Keratinocyte (primary cell): ENCODE measurements at regions not wholly inside any gene's neighbourhood (a gene's known extent, or its start where the extent isn't known, plus 50 kb on each side); places are given as distances from the start of the nearest gene placed in this dataset.

Source experiments
- DNase-seq: peaks from one replicate; pipeline ENCODE4 v3.0.0-alpha.2; 2011; ENCODE audit warnings: low read depth, missing footprints, low spot score
- FAIRE-seq: peaks from 2 replicates; lab custom pipeline; 2011; peaks lifted over from hg19 to GRCh38; lab: Jason Lieb, UNC
- H2AFZ ChIP-seq: 2 replicates; pipeline ENCODE4 v1.6.0; 2012; ENCODE audit warnings: low read length, control low read depth, inconsistent platforms; ENCODE audit not compliant: control insufficient read depth
- H3K27ac ChIP-seq: 2 replicates; pipeline ENCODE4 v1.5.1; 2011; ENCODE audit warnings: low read length; ENCODE audit not compliant: control insufficient read depth, insufficient read depth
- H3K27me3 ChIP-seq: 3 replicates; pipeline ENCODE4 v1.6.0; 2011; ENCODE audit warnings: low read length; ENCODE audit not compliant: control insufficient read depth, insufficient read depth; ENCODE audit errors: extremely low read depth
- H3K36me3 ChIP-seq, 2 experiments: 2 replicates in 1 of 2; 3 replicates in 1 of 2; pipeline ENCODE4 v1.5.1; 2011; ENCODE audit warnings: low read length in 2 of 2, mild to moderate bottlenecking in 1 of 2; ENCODE audit not compliant: control insufficient read depth in 2 of 2, insufficient read depth in 2 of 2; ENCODE audit errors: extremely low read depth in 1 of 2
- H3K4me1 ChIP-seq: 3 replicates; pipeline ENCODE4 v1.5.1; 2011; ENCODE audit warnings: low read length; ENCODE audit not compliant: control insufficient read depth, insufficient read depth; ENCODE audit errors: extremely low read depth
- H3K4me2 ChIP-seq: 3 replicates; pipeline ENCODE4 v1.6.0; 2011; ENCODE audit warnings: low read depth, low read length; ENCODE audit not compliant: control insufficient read depth, insufficient read depth; ENCODE audit errors: extremely low read depth
- H3K4me3 ChIP-seq, 3 experiments: fragments of 200-600 bp in 1 of 3; sonication (generic) in 1 of 3; 2 replicates in 2 of 3; 3 replicates in 1 of 3; pipeline ENCODE4 v1.5.1; 2011 to 2016; ENCODE audit warnings: low read length in 3 of 3, mild to moderate bottlenecking in 3 of 3, control low read depth in 2 of 3, inconsistent platforms in 1 of 3, low read depth in 1 of 3, mixed read lengths in 1 of 3, mixed run types in 1 of 3, moderate library complexity in 1 of 3; ENCODE audit not compliant: control insufficient read depth in 2 of 3, insufficient read depth in 2 of 3; ENCODE audit errors: extremely low read depth in 1 of 3
- H3K79me2 ChIP-seq: 2 replicates; pipeline ENCODE4 v1.6.0; 2012; ENCODE audit warnings: low read length; ENCODE audit not compliant: control insufficient read depth, insufficient read depth
- H3K9ac ChIP-seq: 3 replicates; pipeline ENCODE4 v1.6.0; 2011; ENCODE audit warnings: low read length; ENCODE audit not compliant: control insufficient read depth, insufficient read depth; ENCODE audit errors: extremely low read depth
- H3K9me1 ChIP-seq: 3 replicates; pipeline ENCODE4 v1.6.0; 2011; ENCODE audit warnings: low read length; ENCODE audit not compliant: control insufficient read depth, insufficient read depth; ENCODE audit errors: extremely low read depth
- H3K9me3 ChIP-seq: 2 replicates; pipeline ENCODE4 v1.5.1; 2012; ENCODE audit warnings: low read depth, low read length; ENCODE audit not compliant: control insufficient read depth
- H4K20me1 ChIP-seq: 3 replicates; pipeline ENCODE4 v1.6.0; 2011; ENCODE audit warnings: low read length; ENCODE audit not compliant: control insufficient read depth, insufficient read depth; ENCODE audit errors: extremely low read depth
- EZH2 ChIP-seq: IDR thresholded peaks from one replicate; pipeline ENCODE4 v1.6.1; 2012; ENCODE audit warnings: inconsistent platforms, mild to moderate bottlenecking, low read length, moderate library complexity
- dilution Hi-C: fragments of 300-500 bp; cut with MboI; formaldehyde crosslinking; loops from one replicate; pipeline ENCODE4 v1.7.0; 2020; ENCODE audit warnings: low sequenced_read_pairs; ENCODE audit not compliant: extremely low pct_ligation_motif_present
- TF ChIP-seq, protein P1 (sequence below), 3 experiments: IDR thresholded peaks in 1 of 3; conservative IDR thresholded peaks in 1 of 3; optimal IDR thresholded peaks in 1 of 3; 2 replicates in 2 of 3; 3 replicates in 1 of 3; pipeline versions ENCODE3 to v1.5.1; 2011; ENCODE audit warnings: low read length in 3 of 3, mild to moderate bottlenecking in 3 of 3, moderate library complexity in 2 of 3, control low read depth in 1 of 3, inconsistent platforms in 1 of 3; ENCODE audit not compliant: insufficient read depth in 2 of 3; ENCODE audit errors: extremely low read depth in 1 of 3

DNA sequence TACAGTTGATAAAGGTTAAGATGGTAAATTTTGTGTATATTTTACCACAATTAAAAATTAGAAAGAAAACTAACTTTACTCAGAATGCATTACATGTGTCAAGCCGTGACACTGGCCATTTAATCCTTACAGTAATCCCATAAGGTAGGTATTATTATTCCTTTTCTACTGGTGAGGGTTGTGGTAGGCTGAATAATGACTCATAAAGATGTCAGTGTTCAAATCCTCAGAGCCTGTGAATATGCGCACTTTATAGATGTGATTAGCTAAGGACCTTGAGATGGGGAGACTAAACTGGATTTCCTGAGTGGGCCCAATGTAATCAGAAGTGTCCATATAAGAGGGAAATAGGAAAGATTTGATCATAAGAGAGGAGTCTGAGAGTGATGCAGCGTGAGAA, 288.1 kb downstream of the TMEM167A start:
- no peak for DNase-seq
- TF ChIP-seq, protein P1, sequence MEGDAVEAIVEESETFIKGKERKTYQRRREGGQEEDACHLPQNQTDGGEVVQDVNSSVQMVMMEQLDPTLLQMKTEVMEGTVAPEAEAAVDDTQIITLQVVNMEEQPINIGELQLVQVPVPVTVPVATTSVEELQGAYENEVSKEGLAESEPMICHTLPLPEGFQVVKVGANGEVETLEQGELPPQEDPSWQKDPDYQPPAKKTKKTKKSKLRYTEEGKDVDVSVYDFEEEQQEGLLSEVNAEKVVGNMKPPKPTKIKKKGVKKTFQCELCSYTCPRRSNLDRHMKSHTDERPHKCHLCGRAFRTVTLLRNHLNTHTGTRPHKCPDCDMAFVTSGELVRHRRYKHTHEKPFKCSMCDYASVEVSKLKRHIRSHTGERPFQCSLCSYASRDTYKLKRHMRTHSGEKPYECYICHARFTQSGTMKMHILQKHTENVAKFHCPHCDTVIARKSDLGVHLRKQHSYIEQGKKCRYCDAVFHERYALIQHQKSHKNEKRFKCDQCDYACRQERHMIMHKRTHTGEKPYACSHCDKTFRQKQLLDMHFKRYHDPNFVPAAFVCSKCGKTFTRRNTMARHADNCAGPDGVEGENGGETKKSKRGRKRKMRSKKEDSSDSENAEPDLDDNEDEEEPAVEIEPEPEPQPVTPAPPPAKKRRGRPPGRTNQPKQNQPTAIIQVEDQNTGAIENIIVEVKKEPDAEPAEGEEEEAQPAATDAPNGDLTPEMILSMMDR (optimal IDR thresholded peaks at IDR 0.05 in 1 of 3, IDR thresholded peaks at IDR 0.05 in 1 of 3, conservative IDR thresholded peaks at IDR 0.05 in 1 of 3; ENCODE audit: extremely low read depth in 1 of 3, insufficient read depth in 2 of 3, low read length in 3 of 3), result no peak
- TF ChIP-seq EZH2, result no peak
- no peak overlapping the region for H3K9ac ChIP-seq
- H3K27me3 ChIP-seq, result no peaks in the 10 kb centered on the region
- no peak for FAIRE-seq
- no peak overlapping the region for H3K4me3 ChIP-seq
- H3K9me3 ChIP-seq, result no peaks in the 10 kb centered on the region
- dilution Hi-C loops, result no loop called here
- H3K79me2 ChIP-seq, result no peaks in the 10 kb centered on the region
- no peak overlapping the region for H3K4me2 ChIP-seq
- no peak overlapping the region for H2AFZ ChIP-seq
- no peaks in the 10 kb centered on the region for H3K36me3 ChIP-seq
- no peaks in the 10 kb centered on the region for H4K20me1 ChIP-seq
- no peaks in the 10 kb centered on the region for H3K9me1 ChIP-seq
- no peak overlapping the region for H3K27ac ChIP-seq
- H3K4me1 ChIP-seq, result no peaks in the 10 kb centered on the region

GRCh38 chr5:82786748-82787147, 290.4 kb downstream of the TMEM167A start:
- Histone ChIP-seq H3K27ac (no peak overlapping the region), H3K4me2 (no peak overlapping the region), H3K9ac (no peak overlapping the region), H3K36me3 (no peaks in the 10 kb centered on the region), H4K20me1 (no peaks in the 10 kb centered on the region), H2AFZ (no peak overlapping the region), H3K79me2 (no peaks in the 10 kb centered on the region), H3K9me1 (no peaks in the 10 kb centered on the region), H3K4me1 (no peaks in the 10 kb centered on the region), H3K4me3 (no peak overlapping the region), H3K9me3 (no peaks in the 10 kb centered on the region), H3K27me3 (no peaks in the 10 kb centered on the region)
- FAIRE-seq (no peak), DNase-seq (no peak)
- no peak for TF ChIP-seq EZH2
- TF ChIP-seq, protein P1 (optimal IDR thresholded peaks at IDR 0.05 in 1 of 3, IDR thresholded peaks at IDR 0.05 in 1 of 3, conservative IDR thresholded peaks at IDR 0.05 in 1 of 3; ENCODE audit: extremely low read depth in 1 of 3, insufficient read depth in 2 of 3, low read length in 3 of 3), result no peak
- dilution Hi-C loops, result no loop called here
